SK-N-MC (cell line): ENCODE measurements at regions not wholly inside any gene's neighbourhood (a gene's known extent, or its start where the extent isn't known, plus 50 kb on each side); places are given as distances from the start of the nearest gene placed in this dataset.

Source experiments
- DNase-seq: peaks from one replicate; pipeline ENCODE4 v3.0.0-alpha.2; 2011; ENCODE audit warnings: low read depth, low spot score
- H3K27ac ChIP-seq: fragments of 200-600 bp; sonication (generic); 2 replicates; pipeline ENCODE4 v1.5.1; 2016; ENCODE audit warnings: mixed run types
- H3K36me3 ChIP-seq: fragments of 200-600 bp; sonication (generic); 2 replicates; pipeline ENCODE4 v1.6.1; 2017; ENCODE audit warnings: antibody characterized with exemption, low read length, mixed read lengths; ENCODE audit not compliant: insufficient read depth
- H3K4me3 ChIP-seq: fragments of 200-600 bp; sonication (generic); 2 replicates; pipeline ENCODE4 v1.5.1; 2016
- H3K9ac ChIP-seq: fragments of 200-600 bp; sonication (generic); 2 replicates; pipeline ENCODE4 v1.8.0; 2017; ENCODE audit warnings: mixed run types, mixed read lengths; ENCODE audit not compliant: insufficient read length
- H3K9me3 ChIP-seq: fragments of 200-600 bp; sonication (generic); 2 replicates; pipeline ENCODE4 v1.6.1; 2017; ENCODE audit warnings: low read depth, mild to moderate bottlenecking, antibody characterized with exemption, low read length, moderate library complexity, mixed read lengths
- EZH2 ChIP-seq: fragments of 200-600 bp; sonication (generic); IDR thresholded peaks from one replicate; pipeline ENCODE4 v1.6.1; 2017; ENCODE audit warnings: antibody characterized with exemption
- FOXP2 ChIP-seq: optimal IDR thresholded peaks from 2 replicates; pipeline ENCODE3; 2011; ENCODE audit warnings: mild to moderate bottlenecking, moderate library complexity; ENCODE audit not compliant: insufficient read depth; ENCODE audit errors: extremely low read length, control extremely low read depth
- POLR2AphosphoS5 ChIP-seq: IDR thresholded peaks from 2 replicates; pipeline ENCODE4 v1.6.1; 2012; ENCODE audit warnings: mild to moderate bottlenecking, low read depth, low read length, borderline replicate concordance

- no peak for TF ChIP-seq EZH2
- no peak for TF ChIP-seq POLR2AphosphoS5
- no peak for TF ChIP-seq FOXP2
- Histone ChIP-seq H3K4me3 (no peak overlapping the region), H3K27ac (no peak overlapping the region), H3K9me3 (no peaks in the 10 kb centered on the region), H3K36me3 (no peaks in the 10 kb centered on the region), H3K9ac (no peak overlapping the region)
- DNase-seq = no peak
These were observed 102.7 kb upstream of the BMPER start for GRCh38 chr7:33802600-33802999.

- no peaks in the 10 kb centered on the region for H3K36me3 ChIP-seq
- H3K9ac ChIP-seq = no peak overlapping the region
- no peak overlapping the region for H3K4me3 ChIP-seq
- H3K9me3 ChIP-seq = no peaks in the 10 kb centered on the region
- no peak for DNase-seq
- no peak for TF ChIP-seq EZH2
- H3K27ac ChIP-seq = no peak overlapping the region
These were observed 101.1 kb upstream of the BMPER start for GRCh38 chr7:33804140-33804660.

- no peak for TF ChIP-seq POLR2AphosphoS5
- no peak for TF ChIP-seq FOXP2
- TF ChIP-seq EZH2 = no peak
- Histone ChIP-seq H3K36me3 (no peaks in the 10 kb centered on the region), H3K9ac (no peak overlapping the region), H3K27ac (no peak overlapping the region), H3K9me3 (no peaks in the 10 kb centered on the region), H3K4me3 (no peak overlapping the region)
- no peak for DNase-seq
These were observed 99.6 kb upstream of the BMPER start for GRCh38 chr7:33805630-33806233.

- TF ChIP-seq FOXP2 (no peak), EZH2 (no peak), POLR2AphosphoS5 (no peak)
- H3K4me3 ChIP-seq = no peak overlapping the region
- no peaks in the 10 kb centered on the region for H3K36me3 ChIP-seq
- H3K9me3 ChIP-seq = no peaks in the 10 kb centered on the region
- H3K9ac ChIP-seq = no peak overlapping the region
- no peak overlapping the region for H3K27ac ChIP-seq
- no peak for DNase-seq
These were observed 98.8 kb upstream of the BMPER start for GRCh38 chr7:33806298-33807154.

- no peak for DNase-seq
- Histone ChIP-seq H3K36me3 (no peaks in the 10 kb centered on the region), H3K27ac (no peak overlapping the region), H3K9me3 (no peaks in the 10 kb centered on the region), H3K9ac (no peak overlapping the region), H3K4me3 (no peak overlapping the region)
- TF ChIP-seq FOXP2 = no peak
- no peak for TF ChIP-seq POLR2AphosphoS5
- TF ChIP-seq EZH2 = no peak
These were observed 98.2 kb upstream of the BMPER start for GRCh38 chr7:33807155-33807530.

- Histone ChIP-seq H3K4me3 (no peak overlapping the region), H3K9ac (no peak overlapping the region), H3K36me3 (no peaks in the 10 kb centered on the region), H3K9me3 (no peaks in the 10 kb centered on the region), H3K27ac (no peak overlapping the region)
- no peak for DNase-seq
- no peak for TF ChIP-seq FOXP2
- TF ChIP-seq EZH2 = no peak
- TF ChIP-seq POLR2AphosphoS5 = no peak
These were observed 97.4 kb upstream of the BMPER start for GRCh38 chr7:33807779-33808482.

GRCh38 chr7:33809228-33809627 lies 96.1 kb upstream of the BMPER start:
- no peak overlapping the region for H3K4me3 ChIP-seq
- H3K27ac ChIP-seq = no peak overlapping the region
- no peak for TF ChIP-seq EZH2
- TF ChIP-seq FOXP2 = no peak
- TF ChIP-seq POLR2AphosphoS5 = no peak
- DNase-seq = no peak
- H3K9me3 ChIP-seq = no peaks in the 10 kb centered on the region
- no peaks in the 10 kb centered on the region for H3K36me3 ChIP-seq
- H3K9ac ChIP-seq = no peak overlapping the region

GRCh38 chr7:33810356-33810755 lies 95.0 kb upstream of the BMPER start:
- Histone ChIP-seq H3K36me3 (no peaks in the 10 kb centered on the region), H3K9me3 (no peaks in the 10 kb centered on the region), H3K4me3 (no peak overlapping the region), H3K27ac (no peak overlapping the region), H3K9ac (no peak overlapping the region)
- TF ChIP-seq POLR2AphosphoS5 (no peak), FOXP2 (no peak), EZH2 (no peak)
- DNase-seq = no peak
